SK-N-SH treated with all-trans-retinoic acid at 6 μM for 48 hours (cell line): ENCODE measurements at regions not wholly inside any gene's neighbourhood (a gene's known extent, or its start where the extent isn't known, plus 50 kb on each side); places are given as distances from the start of the nearest gene placed in this dataset.

Source experiments
- ATAC-seq: fragments of 200-7000 bp; cut with Tn5 transposase; 3 replicates; pipeline ENCODE4 v1.9.1; 2020; ENCODE audit warnings: mild to moderate bottlenecking, moderate library complexity
- ARNTL ChIP-seq: fragments of 450-650 bp; formaldehyde crosslinking; IDR thresholded peaks from 2 replicates; pipeline ENCODE4 v1.5.0; 2020; ENCODE audit warnings: low read depth, mild to moderate bottlenecking, moderate library complexity, borderline replicate concordance
- BACH2 ChIP-seq: fragments of 250-450 bp; sonication (Bioruptor Pico); IDR thresholded peaks from 2 replicates; pipeline ENCODE4 v1.9.0; 2021; ENCODE audit warnings: mild to moderate bottlenecking, borderline replicate concordance
- CREB5 ChIP-seq: fragments of 250-450 bp; sonication (Bioruptor Pico); IDR thresholded peaks from 2 replicates; pipeline ENCODE4 v1.5.1; 2020; ENCODE audit warnings: low read depth, mild to moderate bottlenecking, moderate library complexity
- CSDC2 ChIP-seq: fragments of 250-450 bp; sonication (Bioruptor Pico); IDR thresholded peaks from 2 replicates; pipeline ENCODE4 v1.5.0; 2020; ENCODE audit warnings: mild to moderate bottlenecking, moderate library complexity
- GLIS3 ChIP-seq: fragments of 250-450 bp; sonication (Bioruptor Pico); IDR thresholded peaks from 2 replicates; pipeline ENCODE4 v1.5.0; 2020; ENCODE audit warnings: mild to moderate bottlenecking, moderate library complexity
- ISL1 ChIP-seq: fragments of 250-450 bp; sonication (Bioruptor Pico); IDR thresholded peaks from 2 replicates; pipeline ENCODE4 v2.1.2; 2022; ENCODE audit warnings: mild to moderate bottlenecking, moderate library complexity
- OSR1 ChIP-seq: fragments of 250-450 bp; sonication (Bioruptor Pico); IDR thresholded peaks from 2 replicates; pipeline ENCODE4 v1.8.0; 2022; ENCODE audit warnings: moderate library complexity, mild to moderate bottlenecking, inconsistent platforms
- PATZ1 ChIP-seq: fragments of 250-450 bp; sonication (Bioruptor Pico); IDR thresholded peaks from 2 replicates; pipeline ENCODE4 v1.8.0; 2020; ENCODE audit warnings: mild to moderate bottlenecking, moderate library complexity, borderline replicate concordance
- PPARA ChIP-seq: fragments of 250-450 bp; sonication (Bioruptor Pico); IDR thresholded peaks from 2 replicates; pipeline ENCODE4 v1.5.0; 2020; ENCODE audit warnings: mild to moderate bottlenecking, borderline replicate concordance
- RARB ChIP-seq: fragments of 250-450 bp; sonication (Bioruptor Pico); IDR thresholded peaks from 2 replicates; pipeline ENCODE4 v1.8.0; 2021; ENCODE audit warnings: mild to moderate bottlenecking, moderate library complexity
- SNAI2 ChIP-seq: fragments of 250-450 bp; sonication (Bioruptor Pico); IDR thresholded peaks from 2 replicates; pipeline ENCODE4 v1.5.0; 2020; ENCODE audit warnings: mild to moderate bottlenecking, moderate library complexity
- TCF4 ChIP-seq: fragments of 250-450 bp; sonication (Bioruptor Pico); IDR thresholded peaks from 2 replicates; pipeline ENCODE4 v1.8.0; 2021; ENCODE audit warnings: mild to moderate bottlenecking, moderate library complexity, borderline replicate concordance
- TOX ChIP-seq: fragments of 250-450 bp; sonication (Bioruptor Pico); IDR thresholded peaks from 2 replicates; pipeline ENCODE4 v1.8.0; 2021; ENCODE audit warnings: mild to moderate bottlenecking, moderate library complexity, borderline replicate concordance
- TSHZ2 ChIP-seq: fragments of 250-450 bp; sonication (Bioruptor Pico); IDR thresholded peaks from 2 replicates; pipeline ENCODE4 v1.5.0; 2020; ENCODE audit warnings: mild to moderate bottlenecking, moderate library complexity
- ZC3H10 ChIP-seq: fragments of 250-450 bp; sonication (Bioruptor Pico); IDR thresholded peaks from 2 replicates; pipeline ENCODE4 v1.5.1; 2021; ENCODE audit warnings: mild to moderate bottlenecking, moderate library complexity
- ZFP30 ChIP-seq: fragments of 450-650 bp; formaldehyde crosslinking; IDR thresholded peaks from 2 replicates; pipeline ENCODE4 v1.5.0; 2022; ENCODE audit warnings: mild to moderate bottlenecking, moderate library complexity
- ZNF565 ChIP-seq: fragments of 450-650 bp; formaldehyde crosslinking; conservative IDR thresholded peaks from 2 replicates; pipeline ENCODE4 v1.5.0; 2020; ENCODE audit warnings: low read depth, mild to moderate bottlenecking, moderate library complexity
- ZNF70 ChIP-seq: fragments of 450-650 bp; formaldehyde crosslinking; IDR thresholded peaks from 2 replicates; pipeline ENCODE4 v1.5.0; 2020; ENCODE audit warnings: mild to moderate bottlenecking, moderate library complexity
- ZNF8 ChIP-seq: fragments of 450-650 bp; formaldehyde crosslinking; IDR thresholded peaks from 2 replicates; pipeline ENCODE4 v1.5.0; 2020; ENCODE audit warnings: mild to moderate bottlenecking, moderate library complexity
- TF ChIP-seq, protein P1 (sequence below): fragments of 250-450 bp; sonication (Bioruptor Pico); IDR thresholded peaks from 2 replicates; pipeline ENCODE4 v1.8.0; 2021; ENCODE audit warnings: low read depth, mild to moderate bottlenecking, moderate library complexity, borderline replicate concordance

- TF ChIP-seq PPARA (CRISPR knock-in tag) (no peak), ZNF565 (CRISPR knock-in tag) (no peak), GLIS3 (CRISPR knock-in tag) (no peak)
These were observed 131.9 kb upstream of the STMND1 start (continued) for GRCh38 chr6:16969699-16970655.

DNA sequence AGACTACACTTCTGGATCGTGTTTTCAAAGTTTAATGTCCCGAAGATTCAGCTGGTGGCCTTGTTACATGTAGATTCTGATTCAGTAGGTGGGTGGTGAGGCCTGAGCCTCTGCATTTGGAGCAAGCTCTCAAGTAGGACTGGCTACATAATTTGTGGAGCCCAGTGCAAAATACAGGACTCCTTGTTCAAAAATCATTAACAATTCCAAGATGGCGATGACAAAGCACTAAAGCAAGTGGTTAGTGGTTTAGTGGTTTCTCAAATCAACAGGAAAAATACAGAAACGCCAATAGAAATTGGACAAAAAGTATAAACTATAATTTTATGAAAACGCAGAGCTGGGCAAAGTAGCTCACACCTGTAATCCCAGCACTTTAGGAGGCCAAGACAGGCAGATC, 133.7 kb upstream of the STMND1 start:
- TF ChIP-seq SNAI2 (CRISPR knock-in tag) (no peak), TSHZ2 (no peak), TOX (CRISPR knock-in tag) (no peak), PPARA (CRISPR knock-in tag) (no peak), PATZ1 (CRISPR knock-in tag) (no peak), ZNF565 (CRISPR knock-in tag) (no peak), ZNF8 (no peak), CSDC2 (CRISPR knock-in tag) (no peak), TCF4 (CRISPR knock-in tag) (no peak), OSR1 (CRISPR knock-in tag) (no peak), CREB5 (CRISPR knock-in tag) (no peak), BACH2 (CRISPR knock-in tag) (no peak), GLIS3 (CRISPR knock-in tag) (no peak), ARNTL (CRISPR knock-in tag) (no peak), ISL1 (CRISPR knock-in tag) (no peak), ZC3H10 (CRISPR knock-in tag) (no peak), ZNF70 (CRISPR knock-in tag) (no peak)
- TF ChIP-seq, protein P1, sequence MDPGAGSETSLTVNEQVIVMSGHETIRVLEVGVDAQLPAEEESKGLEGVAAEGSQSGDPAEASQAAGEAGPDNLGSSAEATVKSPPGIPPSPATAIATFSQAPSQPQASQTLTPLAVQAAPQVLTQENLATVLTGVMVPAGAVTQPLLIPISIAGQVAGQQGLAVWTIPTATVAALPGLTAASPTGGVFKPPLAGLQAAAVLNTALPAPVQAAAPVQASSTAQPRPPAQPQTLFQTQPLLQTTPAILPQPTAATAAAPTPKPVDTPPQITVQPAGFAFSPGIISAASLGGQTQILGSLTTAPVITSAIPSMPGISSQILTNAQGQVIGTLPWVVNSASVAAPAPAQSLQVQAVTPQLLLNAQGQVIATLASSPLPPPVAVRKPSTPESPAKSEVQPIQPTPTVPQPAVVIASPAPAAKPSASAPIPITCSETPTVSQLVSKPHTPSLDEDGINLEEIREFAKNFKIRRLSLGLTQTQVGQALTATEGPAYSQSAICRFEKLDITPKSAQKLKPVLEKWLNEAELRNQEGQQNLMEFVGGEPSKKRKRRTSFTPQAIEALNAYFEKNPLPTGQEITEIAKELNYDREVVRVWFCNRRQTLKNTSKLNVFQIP = no peak
- no peak for ATAC-seq

GRCh38 chr6:16967470-16967817, 134.4 kb upstream of the STMND1 start:
- no peak for ATAC-seq
- TF ChIP-seq BACH2 (CRISPR knock-in tag) (no peak), ZC3H10 (CRISPR knock-in tag) (no peak), ZFP30 (CRISPR knock-in tag) (no peak), OSR1 (CRISPR knock-in tag) (no peak), RARB (CRISPR knock-in tag) (no peak)
